WTC11 (cell line): ENCODE measurements at regions not wholly inside any gene's neighbourhood (a gene's known extent, or its start where the extent isn't known, plus 50 kb on each side); places are given as distances from the start of the nearest gene placed in this dataset.

Experiments
- ATF3 ChIP-seq: sonication (generic); formaldehyde crosslinking; conservative IDR thresholded peaks from 2 replicates; pipeline ENCODE4 v1.8.1; 2022; ENCODE audit warnings: mild to moderate bottlenecking, missing genetic modification reagents
- CTCF ChIP-seq: fragments of 200-600 bp; IDR thresholded peaks from 2 replicates; pipeline ENCODE4 v1.8.0; 2022; ENCODE audit warnings: antibody characterized with exemption
- E2F1 ChIP-seq: sonication (generic); formaldehyde crosslinking; IDR thresholded peaks from 2 replicates; pipeline ENCODE4 v1.8.0; 2022; ENCODE audit warnings: mild to moderate bottlenecking, missing genetic modification reagents
- MAX ChIP-seq: sonication (generic); formaldehyde crosslinking; IDR thresholded peaks from 2 replicates; pipeline ENCODE4 v1.8.0; 2022; ENCODE audit warnings: mild to moderate bottlenecking, missing genetic modification reagents
- SP1 ChIP-seq: sonication (generic); formaldehyde crosslinking; conservative IDR thresholded peaks from 2 replicates; pipeline ENCODE4 v1.8.1; 2022; ENCODE audit warnings: missing genetic modification reagents
- TCF7 ChIP-seq: sonication (generic); formaldehyde crosslinking; IDR thresholded peaks from 2 replicates; pipeline ENCODE4 v1.8.0; 2022; ENCODE audit warnings: mild to moderate bottlenecking, low read depth, missing genetic modification reagents, moderate library complexity

- TF ChIP-seq CTCF (no peak), SP1 (CRISPR knock-in tag) (no peak), E2F1 (no peak), MAX (CRISPR knock-in tag) (no peak), TCF7 (CRISPR knock-in tag) (no peak), ATF3 (CRISPR knock-in tag) (no peak)
Measured at GRCh38 chr3:106108925-106109324, 240.1 kb upstream of the CBLB start.
